ENCODE measurements at regions not wholly inside any gene's neighbourhood (a gene's known extent, or its start where the extent isn't known, plus 50 kb on each side); places are given as distances from the start of the nearest gene placed in this dataset.
A peak's percentile ranks its signal among the peaks of the same experiment; 100 is the strongest.
"Not testable (repeated sequence)": the region's sequence is repeated elsewhere in the genome, so short reads cannot be mapped to it uniquely, and the experiment has no call there.

DNA sequence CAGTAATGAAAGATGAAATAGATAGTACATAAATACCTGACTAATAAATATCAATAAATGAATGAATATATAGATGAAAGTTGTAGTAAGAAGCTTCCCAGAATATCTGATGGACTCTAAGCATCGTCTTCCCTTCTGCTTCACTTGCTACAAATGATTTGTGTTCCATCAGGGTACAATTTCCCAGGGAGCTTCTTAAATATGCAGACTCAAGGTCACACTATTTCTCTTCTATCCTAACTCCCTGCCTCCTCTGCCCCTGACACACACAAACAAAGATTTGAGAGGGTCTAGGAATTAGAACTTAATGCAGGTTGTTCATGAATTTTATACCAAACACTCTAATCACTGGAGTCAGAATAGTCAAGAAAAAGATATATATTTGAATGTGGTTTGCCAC lies 415.9 kb upstream of the TMPRSS15 start:
- ChIA-PET POLR2A (no interaction called here), CTCF (interaction anchor here (0.7 kb wide), 2 partner anchors 273 to 1611 kb away, joined by 3 to 7 read pairs; no protein-coding TSS in a partner anchor)
- BruUV-seq (replicated peaks) = no TSS peak
- H3K4me3 Mint-ChIP-seq (ENCODE audit: unreplicated experiment) = no peak overlapping the region
- H3K27ac Mint-ChIP-seq (ENCODE audit: low read depth, unreplicated experiment) = no peak overlapping the region
- TF ChIP-seq, protein P1, sequence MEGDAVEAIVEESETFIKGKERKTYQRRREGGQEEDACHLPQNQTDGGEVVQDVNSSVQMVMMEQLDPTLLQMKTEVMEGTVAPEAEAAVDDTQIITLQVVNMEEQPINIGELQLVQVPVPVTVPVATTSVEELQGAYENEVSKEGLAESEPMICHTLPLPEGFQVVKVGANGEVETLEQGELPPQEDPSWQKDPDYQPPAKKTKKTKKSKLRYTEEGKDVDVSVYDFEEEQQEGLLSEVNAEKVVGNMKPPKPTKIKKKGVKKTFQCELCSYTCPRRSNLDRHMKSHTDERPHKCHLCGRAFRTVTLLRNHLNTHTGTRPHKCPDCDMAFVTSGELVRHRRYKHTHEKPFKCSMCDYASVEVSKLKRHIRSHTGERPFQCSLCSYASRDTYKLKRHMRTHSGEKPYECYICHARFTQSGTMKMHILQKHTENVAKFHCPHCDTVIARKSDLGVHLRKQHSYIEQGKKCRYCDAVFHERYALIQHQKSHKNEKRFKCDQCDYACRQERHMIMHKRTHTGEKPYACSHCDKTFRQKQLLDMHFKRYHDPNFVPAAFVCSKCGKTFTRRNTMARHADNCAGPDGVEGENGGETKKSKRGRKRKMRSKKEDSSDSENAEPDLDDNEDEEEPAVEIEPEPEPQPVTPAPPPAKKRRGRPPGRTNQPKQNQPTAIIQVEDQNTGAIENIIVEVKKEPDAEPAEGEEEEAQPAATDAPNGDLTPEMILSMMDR (IDR thresholded peaks at IDR 0.05; ENCODE audit: unreplicated experiment) = no peak
- no peaks in the 10 kb centered on the region for H3K9me3 Mint-ChIP-seq (ENCODE audit: unreplicated experiment)
- intact Hi-C loops (cut with micrococcal nuclease) = loop anchor here (10.0 kb wide), 1 partner anchor 105 kb away; no protein-coding TSS in a partner anchor
- no peaks in the 10 kb centered on the region for H3K4me1 Mint-ChIP-seq (ENCODE audit: insufficient read depth, unreplicated experiment)
- H3K36me3 Mint-ChIP-seq (ENCODE audit: insufficient read depth, unreplicated experiment) = no peaks in the 10 kb centered on the region
- DNase-seq (ENCODE audit: unreplicated experiment) = no peak
- H3K27me3 Mint-ChIP-seq (ENCODE audit: insufficient read depth, unreplicated experiment) = no peaks in the 10 kb centered on the region

DNA sequence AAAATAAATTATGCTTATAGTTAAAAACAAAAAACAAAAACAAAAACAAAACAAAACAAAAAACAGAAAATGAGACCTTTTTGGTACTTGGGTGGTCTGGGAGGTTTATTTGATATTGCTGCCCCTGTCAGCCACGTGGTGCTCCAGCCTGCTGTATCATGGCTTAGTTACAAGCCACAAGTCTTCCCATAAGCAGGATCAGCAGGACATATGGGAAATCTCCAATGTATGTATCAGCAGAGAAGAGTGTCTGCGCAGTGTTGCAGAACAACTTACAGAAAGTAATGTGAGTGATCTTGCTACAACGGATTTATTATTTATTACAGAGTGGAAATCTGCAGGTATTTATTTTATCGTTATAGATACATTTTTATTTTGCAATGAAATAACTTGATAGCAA lies 423.0 kb upstream of the TMPRSS15 start:
- CTCF ChIA-PET = no interaction called here
- H3K9me3 Mint-ChIP-seq (ENCODE audit: unreplicated experiment) = no peaks in the 10 kb centered on the region
- H3K27me3 Mint-ChIP-seq (ENCODE audit: insufficient read depth, unreplicated experiment) = no peaks in the 10 kb centered on the region
- TF ChIP-seq, protein P1 (IDR thresholded peaks at IDR 0.05; ENCODE audit: unreplicated experiment) = no peak
- H3K27ac Mint-ChIP-seq (ENCODE audit: low read depth, unreplicated experiment) = no peak overlapping the region
- intact Hi-C loops (cut with micrococcal nuclease) = no loop called here
- BruUV-seq (replicated peaks) = no TSS peak
- no peaks in the 10 kb centered on the region for H3K4me1 Mint-ChIP-seq (ENCODE audit: insufficient read depth, unreplicated experiment)
- H3K36me3 Mint-ChIP-seq (ENCODE audit: insufficient read depth, unreplicated experiment) = no peaks in the 10 kb centered on the region
- no peak for DNase-seq (ENCODE audit: unreplicated experiment)
- H3K4me3 Mint-ChIP-seq (ENCODE audit: unreplicated experiment) = no peak overlapping the region
- POLR2A ChIA-PET = interaction anchor here (0.6 kb wide), 1 partner anchor 1268 kb away, joined by 3 read pairs; no protein-coding TSS in a partner anchor

DNA sequence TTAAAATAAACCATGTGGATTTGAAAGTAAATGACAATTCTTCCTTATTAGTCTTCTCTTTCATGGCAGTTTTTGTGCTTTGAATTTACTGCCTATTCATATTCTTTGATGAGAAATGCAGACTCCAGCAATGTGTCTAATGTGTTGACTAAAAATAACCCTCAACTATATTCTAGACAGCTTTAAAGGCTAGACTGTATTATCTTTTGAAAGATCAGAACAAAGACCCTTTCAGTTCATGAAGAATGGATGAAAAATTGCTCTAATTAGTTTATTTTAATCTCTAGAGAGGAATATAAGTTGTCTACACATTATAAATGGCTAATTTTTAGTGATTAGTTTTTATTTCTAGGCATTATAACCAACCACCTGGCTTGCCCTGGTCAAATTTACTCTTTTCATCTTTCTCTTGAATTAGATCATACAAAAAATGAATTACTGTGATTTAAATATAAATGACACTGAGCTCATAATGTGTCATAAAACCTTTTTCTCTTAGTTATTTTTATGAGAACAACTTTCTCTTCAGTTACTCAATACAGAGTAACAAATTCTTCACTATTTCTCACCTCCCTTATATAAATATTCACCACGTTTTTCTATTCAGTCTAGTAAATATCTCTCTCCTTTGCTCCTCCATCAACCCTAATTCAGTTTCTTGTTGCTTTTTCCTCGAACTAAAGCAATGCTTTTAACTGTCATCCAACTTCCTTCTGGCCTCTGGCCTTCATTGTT lies 428.5 kb upstream of the TMPRSS15 start:
- intact Hi-C loops (cut with micrococcal nuclease) = no loop called here
- H3K36me3 Mint-ChIP-seq (ENCODE audit: insufficient read depth, unreplicated experiment) = no peaks in the 10 kb centered on the region
- ChIA-PET CTCF (interaction anchor here (1.5 kb wide), 1 partner anchor 9 kb away, joined by 4 read pairs; no protein-coding TSS in a partner anchor), POLR2A (interaction anchor here (0.7 kb wide), 1 partner anchor 13 kb away, joined by 3 read pairs; no protein-coding TSS in a partner anchor)
- H3K9me3 Mint-ChIP-seq (ENCODE audit: unreplicated experiment) = no peaks in the 10 kb centered on the region
- BruUV-seq (replicated peaks) = no TSS peak
- H3K4me3 Mint-ChIP-seq (ENCODE audit: unreplicated experiment) = no peak overlapping the region
- TF ChIP-seq, protein P1 (IDR thresholded peaks at IDR 0.05; ENCODE audit: unreplicated experiment) = no peak
- peak overlapping the region; percentile 93 for H3K27ac Mint-ChIP-seq (ENCODE audit: low read depth, unreplicated experiment)
- H3K4me1 Mint-ChIP-seq (ENCODE audit: insufficient read depth, unreplicated experiment) = peaks cover 16% of the 10 kb centered on the region
- no peaks in the 10 kb centered on the region for H3K27me3 Mint-ChIP-seq (ENCODE audit: insufficient read depth, unreplicated experiment)
- no peak for DNase-seq (ENCODE audit: unreplicated experiment)

DNA sequence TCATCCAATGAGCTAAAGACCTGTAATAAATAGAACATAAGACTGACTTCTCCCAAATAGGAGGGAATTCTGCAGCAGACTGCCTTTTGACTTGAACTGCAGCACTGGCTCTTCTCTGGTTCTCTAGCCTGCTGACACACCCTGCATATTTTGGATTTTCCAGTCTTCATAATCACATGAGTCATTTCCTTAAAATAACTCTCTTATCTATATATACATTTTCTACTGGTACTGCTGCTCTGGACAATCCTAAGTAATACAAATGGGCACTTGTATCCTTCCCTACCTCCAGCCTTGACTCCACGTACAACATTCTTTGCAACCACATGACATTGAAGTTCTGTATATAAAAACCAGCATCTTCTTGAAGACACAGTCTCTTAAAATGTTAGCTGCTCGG lies 429.4 kb upstream of the TMPRSS15 start:
- Mint-ChIP-seq H3K9me3 (ENCODE audit: unreplicated experiment) (no peaks in the 10 kb centered on the region), H3K4me1 (ENCODE audit: insufficient read depth, unreplicated experiment) (peaks cover 16% of the 10 kb centered on the region), H3K4me3 (ENCODE audit: unreplicated experiment) (no peak overlapping the region), H3K27me3 (ENCODE audit: insufficient read depth, unreplicated experiment) (no peaks in the 10 kb centered on the region), H3K36me3 (ENCODE audit: insufficient read depth, unreplicated experiment) (no peaks in the 10 kb centered on the region), H3K27ac (ENCODE audit: low read depth, unreplicated experiment) (peak overlapping the region; percentile 93)
- POLR2A ChIA-PET = no interaction called here
- DNase-seq (ENCODE audit: unreplicated experiment) = peak; percentile 42
- CTCF ChIA-PET = interaction anchor here (0.7 to 0.9 kb wide), 2 partner anchors 13 to 1274 kb away, joined by 3 read pairs; no protein-coding TSS in a partner anchor
- TF ChIP-seq, protein P1 (IDR thresholded peaks at IDR 0.05; ENCODE audit: unreplicated experiment) = no peak
- no TSS peak for BruUV-seq (replicated peaks)
- intact Hi-C loops (cut with micrococcal nuclease) = no loop called here

DNA sequence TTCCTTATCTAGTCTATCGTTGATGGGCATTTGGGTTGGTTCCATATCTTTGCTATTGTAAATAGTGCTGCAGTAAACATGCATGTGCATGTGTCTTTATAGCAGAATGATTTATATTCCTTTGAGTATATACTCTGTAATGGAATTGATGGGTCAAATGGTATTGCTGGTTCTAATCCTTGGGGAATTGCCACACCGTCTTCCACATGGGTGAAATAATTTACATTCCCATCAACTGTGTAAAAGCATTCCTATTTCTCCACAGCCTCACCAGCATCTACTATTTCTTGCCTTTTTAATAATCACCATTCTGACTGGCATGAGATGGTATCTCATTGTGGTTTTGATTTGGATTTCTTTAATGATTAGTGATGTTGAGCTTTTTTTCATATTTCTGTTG lies 430.5 kb upstream of the TMPRSS15 start:
- H3K27me3 Mint-ChIP-seq (ENCODE audit: insufficient read depth, unreplicated experiment); DNase-seq (ENCODE audit: unreplicated experiment); H3K36me3 Mint-ChIP-seq (ENCODE audit: insufficient read depth, unreplicated experiment); H3K9me3 Mint-ChIP-seq (ENCODE audit: unreplicated experiment); BruUV-seq (replicated peaks); POLR2A ChIA-PET; intact Hi-C loops (cut with micrococcal nuclease); H3K4me3 Mint-ChIP-seq (ENCODE audit: unreplicated experiment); H3K27ac Mint-ChIP-seq (ENCODE audit: low read depth, unreplicated experiment): not testable (repeated sequence)
- CTCF ChIA-PET = interaction anchor here (0.7 kb wide), 1 partner anchor 1911 kb away, joined by 3 read pairs; no protein-coding TSS in a partner anchor
- peaks cover 16% of the 10 kb centered on the region for H3K4me1 Mint-ChIP-seq (ENCODE audit: insufficient read depth, unreplicated experiment)
